ENCODE measurements at regions not wholly inside any gene's neighbourhood (a gene's known extent, or its start where the extent isn't known, plus 50 kb on each side); places are given as distances from the start of the nearest gene placed in this dataset.

GRCh38 chr11:97964332-97965004, 1056.3 kb upstream of the CNTN5 start:
- TF ChIP-seq CTCF (optimal IDR thresholded peaks at IDR 0.05 in 1 of 3, IDR thresholded peaks at IDR 0.05 in 1 of 3, conservative IDR thresholded peaks at IDR 0.05 in 1 of 3; ENCODE audit: extremely low read depth in 1 of 3, insufficient read depth in 2 of 3, low read length in 3 of 3) (no peak), EZH2 (IDR thresholded peaks at IDR 0.05; ENCODE audit: low read length) (no peak)
